ENCODE measurements at regions not wholly inside any gene's neighbourhood (a gene's known extent, or its start where the extent isn't known, plus 50 kb on each side); places are given as distances from the start of the nearest gene placed in this dataset.

- TF ChIP-seq RAD21 (conservative IDR thresholded peaks at IDR 0.05 in 1 of 2, IDR thresholded peaks at IDR 0.05 in 1 of 2) (no peak), CTCF (IDR thresholded peaks at IDR 0.05) (no peak), JUNB (IDR thresholded peaks at IDR 0.05) (no peak), HDAC2 (IDR thresholded peaks at IDR 0.05) (no peak), MYC (IDR thresholded peaks at IDR 0.05; ENCODE audit: borderline replicate concordance, low read length) (no peak), EP300 (IDR thresholded peaks at IDR 0.05) (no peak), POLR2A (IDR thresholded peaks at IDR 0.05; ENCODE audit: low read length) (no peak), SMC3 (IDR thresholded peaks at IDR 0.05) (no peak), ZFP36 (IDR thresholded peaks at IDR 0.05; ENCODE audit: borderline replicate concordance, partially characterized antibody) (no peak), CBX2 (IDR thresholded peaks at IDR 0.05; ENCODE audit: borderline replicate concordance, low read depth) (no peak), TP53 (CRISPR knock-in tag; IDR thresholded peaks at IDR 0.05) (no peak)
- TF ChIP-seq, protein P1, sequence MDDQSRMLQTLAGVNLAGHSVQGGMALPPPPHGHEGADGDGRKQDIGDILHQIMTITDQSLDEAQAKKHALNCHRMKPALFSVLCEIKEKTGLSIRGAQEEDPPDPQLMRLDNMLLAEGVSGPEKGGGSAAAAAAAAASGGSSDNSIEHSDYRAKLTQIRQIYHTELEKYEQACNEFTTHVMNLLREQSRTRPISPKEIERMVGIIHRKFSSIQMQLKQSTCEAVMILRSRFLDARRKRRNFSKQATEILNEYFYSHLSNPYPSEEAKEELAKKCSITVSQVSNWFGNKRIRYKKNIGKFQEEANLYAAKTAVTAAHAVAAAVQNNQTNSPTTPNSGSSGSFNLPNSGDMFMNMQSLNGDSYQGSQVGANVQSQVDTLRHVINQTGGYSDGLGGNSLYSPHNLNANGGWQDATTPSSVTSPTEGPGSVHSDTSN (IDR thresholded peaks at IDR 0.05): no peak
These were observed 1897.6 kb upstream of the FLRT2 start for GRCh38 chr14:83632375-83632774.
